ENCODE measurements at regions not wholly inside any gene's neighbourhood (a gene's known extent, or its start where the extent isn't known, plus 50 kb on each side); places are given as distances from the start of the nearest gene placed in this dataset.

- DNase-seq: no peak
These were observed 59.6 kb upstream of the C1GALT1 start for GRCh38 chr7:7122701-7123281.

DNA sequence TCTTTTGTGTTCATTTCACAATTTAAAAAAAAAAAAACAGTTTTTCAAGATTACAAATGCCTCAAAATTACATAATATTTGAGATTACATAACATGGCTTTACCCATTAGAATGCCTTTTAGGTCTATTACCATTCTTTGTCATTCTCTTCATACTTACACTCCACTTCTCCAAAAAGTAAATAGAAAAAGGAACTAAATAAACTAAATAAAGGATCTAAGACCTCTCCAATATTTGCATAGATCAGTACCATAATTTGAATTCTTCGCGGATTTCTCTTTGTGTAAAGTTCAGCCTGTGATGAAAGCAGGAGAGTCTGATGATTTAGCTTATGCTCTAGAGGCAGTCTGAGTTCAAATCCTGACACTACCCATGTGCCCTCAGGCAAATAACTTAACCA is 56.4 kb upstream of the C1GALT1 start:
- DNase-seq: no peak

DNA sequence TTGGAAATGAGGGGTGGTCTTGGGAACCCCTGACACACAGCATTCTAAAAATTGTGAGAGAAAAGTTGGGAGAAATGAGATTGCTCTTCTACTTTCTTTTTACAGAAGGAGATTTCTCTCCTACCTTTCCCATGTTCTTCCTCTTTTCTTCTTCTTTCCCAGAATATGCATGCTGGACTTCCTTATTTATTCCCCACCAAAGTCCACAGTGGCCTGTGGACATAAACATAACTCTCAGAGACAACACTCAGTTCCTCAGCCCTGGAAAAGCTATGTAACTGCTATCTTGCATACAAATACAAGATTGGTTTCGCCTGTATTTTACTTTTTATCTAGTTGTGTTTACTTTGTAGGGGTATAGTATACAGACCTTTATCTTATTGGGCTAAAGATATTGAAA is 54.6 kb upstream of the C1GALT1 start:
- no peak for DNase-seq

DNA sequence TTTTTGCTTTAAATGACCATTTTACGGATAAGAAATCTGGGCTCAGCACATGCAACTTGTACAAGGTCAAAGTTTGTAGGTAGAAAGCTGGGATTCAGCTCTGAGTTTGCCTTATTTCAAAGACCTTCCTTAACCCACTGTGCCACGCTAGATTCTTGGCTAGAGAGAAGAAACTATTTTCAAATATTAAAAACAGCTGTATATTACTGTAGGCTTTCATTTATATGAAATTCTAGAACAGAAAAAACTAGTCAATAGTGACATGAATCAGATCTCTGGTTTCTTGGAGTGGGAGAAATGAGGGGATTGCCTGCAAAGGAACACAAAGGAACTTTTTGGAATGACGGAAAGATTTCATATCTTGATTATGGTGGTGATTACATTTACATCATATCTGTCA is 53.0 kb upstream of the C1GALT1 start:
- no peak for DNase-seq

- DNase-seq: no peak
These were observed 51.1 kb upstream of the C1GALT1 start for GRCh38 chr7:7131273-7131672.
